Stomach (tissue), 4 donors: ENCODE measurements at regions not wholly inside any gene's neighbourhood (a gene's known extent, or its start where the extent isn't known, plus 50 kb on each side); places are given as distances from the start of the nearest gene placed in this dataset.

ENCODE experiments used
- POLR2AphosphoS5 ChIP-seq, 3 donors: sonication (generic); formaldehyde crosslinking; IDR thresholded peaks; one replicate each; pipeline ENCODE4 v1.6.1; 2016; ENCODE audit warnings: antibody characterized with exemption in 3 of 3
- TF ChIP-seq, protein P1 (sequence below), 7 experiments: fragments of 450-650 bp in 4 of 7; fragments of 200-600 bp in 3 of 7; sonication (generic) in 3 of 7; IDR thresholded peaks; one replicate each; pipeline ENCODE4 v1.5.1; 2016 to 2019; ENCODE audit warnings: antibody characterized with exemption in 7 of 7, control low read depth in 2 of 7, mild to moderate bottlenecking in 1 of 7

DNA sequence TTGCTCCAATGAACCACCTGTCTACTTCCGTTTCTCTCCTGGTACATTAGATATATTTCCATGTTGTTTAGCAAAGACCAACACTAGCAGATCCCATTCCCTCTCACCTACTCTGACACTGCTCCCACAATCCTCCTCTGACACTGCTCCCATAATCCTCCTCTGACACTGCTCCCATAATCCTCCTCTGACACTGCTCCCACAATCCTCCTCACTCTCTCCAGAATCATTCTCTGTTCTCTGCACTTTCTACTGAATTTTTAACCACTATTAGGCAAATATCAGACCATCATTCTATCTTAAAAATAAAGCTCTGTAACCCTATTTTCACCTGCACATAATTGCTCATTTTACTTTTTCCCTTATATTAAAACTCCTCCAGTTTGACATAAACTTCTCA lies 578.5 kb upstream of the PCDH20 start:
- TF ChIP-seq, protein P1, sequence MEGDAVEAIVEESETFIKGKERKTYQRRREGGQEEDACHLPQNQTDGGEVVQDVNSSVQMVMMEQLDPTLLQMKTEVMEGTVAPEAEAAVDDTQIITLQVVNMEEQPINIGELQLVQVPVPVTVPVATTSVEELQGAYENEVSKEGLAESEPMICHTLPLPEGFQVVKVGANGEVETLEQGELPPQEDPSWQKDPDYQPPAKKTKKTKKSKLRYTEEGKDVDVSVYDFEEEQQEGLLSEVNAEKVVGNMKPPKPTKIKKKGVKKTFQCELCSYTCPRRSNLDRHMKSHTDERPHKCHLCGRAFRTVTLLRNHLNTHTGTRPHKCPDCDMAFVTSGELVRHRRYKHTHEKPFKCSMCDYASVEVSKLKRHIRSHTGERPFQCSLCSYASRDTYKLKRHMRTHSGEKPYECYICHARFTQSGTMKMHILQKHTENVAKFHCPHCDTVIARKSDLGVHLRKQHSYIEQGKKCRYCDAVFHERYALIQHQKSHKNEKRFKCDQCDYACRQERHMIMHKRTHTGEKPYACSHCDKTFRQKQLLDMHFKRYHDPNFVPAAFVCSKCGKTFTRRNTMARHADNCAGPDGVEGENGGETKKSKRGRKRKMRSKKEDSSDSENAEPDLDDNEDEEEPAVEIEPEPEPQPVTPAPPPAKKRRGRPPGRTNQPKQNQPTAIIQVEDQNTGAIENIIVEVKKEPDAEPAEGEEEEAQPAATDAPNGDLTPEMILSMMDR (IDR thresholded peaks at IDR 0.05) = no peak
- TF ChIP-seq POLR2AphosphoS5 (IDR thresholded peaks at IDR 0.05) = no peak
